ENCODE measurements at regions not wholly inside any gene's neighbourhood (a gene's known extent, or its start where the extent isn't known, plus 50 kb on each side); places are given as distances from the start of the nearest gene placed in this dataset.
"Not testable (repeated sequence)": the region's sequence is repeated elsewhere in the genome, so short reads cannot be mapped to it uniquely, and the experiment has no call there.

DNA sequence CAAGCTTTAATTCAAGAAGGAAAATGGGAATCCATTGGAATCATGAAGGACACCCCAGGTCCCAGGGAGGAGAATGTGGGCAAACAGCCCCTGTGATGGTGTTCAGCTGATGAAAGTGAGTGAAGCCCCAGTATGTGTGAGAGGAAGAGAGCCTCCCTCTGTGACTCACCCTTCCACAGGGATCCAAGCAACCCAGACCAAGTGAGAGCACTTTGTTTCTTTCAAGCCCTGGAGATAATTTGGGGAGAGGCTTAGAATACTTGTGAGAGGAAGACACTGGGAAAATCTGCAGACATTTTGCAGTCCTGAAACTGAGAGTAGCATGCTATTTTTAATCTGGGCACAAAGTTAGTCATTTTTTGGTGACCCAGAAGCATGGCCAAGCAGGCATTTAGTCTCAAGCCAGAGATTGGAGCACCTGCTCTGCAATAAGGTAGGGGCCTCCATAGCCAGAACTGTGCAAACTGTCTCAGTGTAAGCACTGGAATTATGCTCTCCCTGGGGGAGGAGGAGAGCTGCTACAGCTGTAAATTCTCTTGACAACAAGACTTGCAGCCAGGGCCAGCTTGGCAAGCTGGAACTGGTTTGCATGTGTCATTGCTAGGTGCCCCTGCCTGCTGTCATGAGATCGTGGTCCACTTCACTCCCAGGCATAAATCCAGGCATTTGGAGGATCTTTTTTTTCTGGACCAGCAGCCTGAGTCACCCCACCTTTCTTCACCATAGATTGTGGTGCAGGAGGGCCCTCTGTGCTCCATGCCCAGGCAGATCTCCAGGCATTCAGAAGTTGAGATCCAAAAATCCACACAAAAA, 537.8 kb upstream of the DPPA4 start:
- H3K23ac ChIP-seq (ENCODE audit: insufficient read length, low read depth, low read length): no peak overlapping the region
- WGBS (ENCODE audit: extremely low coverage, insufficient read length, low lambda C conversion rate): no CpG with 5 or more reads among the region's 1 CpG
- no peaks in the 10 kb centered on the region for H3K4me1 ChIP-seq (ENCODE audit: insufficient read depth, low read length)
- H3K4me3 Mint-ChIP-seq: no peak overlapping the region
- no peaks in the 10 kb centered on the region for H3K9me3 ChIP-seq (ENCODE audit: control insufficient read depth, low read depth, low read length)
- no peak overlapping the region for H2BK20ac ChIP-seq (ENCODE audit: low read depth, low read length, poor library complexity, severe bottlenecking)
- peaks cover 0 to 6% (median 0%) of the 10 kb centered on the region in 3 experiments; a peak in 2 of 7 replicates for H3K36me3 Mint-ChIP-seq (ENCODE audit: insufficient read depth in 1 of 3, low read depth in 3 of 3)
- H3K23me2 ChIP-seq (ENCODE audit: insufficient read length, low read depth, low read length, poor library complexity, severe bottlenecking): no peaks in the 10 kb centered on the region
- peaks cover 0 to 9% of the 10 kb centered on the region in 2 experiments; a peak in 3 of 5 replicates for H3K9me3 Mint-ChIP-seq
- H3K27ac Mint-ChIP-seq: peak overlapping the region in 1 of 3 experiments; percentile 50; a peak in 2 of 7 replicates
- no peak overlapping the region for H4K91ac ChIP-seq (ENCODE audit: insufficient read length, low read depth, low read length)
- no peak overlapping the region for H3K27ac ChIP-seq (ENCODE audit: insufficient read length, low read depth, low read length)
- no peak overlapping the region for H4K8ac ChIP-seq (replicated peaks; ENCODE audit: insufficient read length, low read depth, low read length)
- H3K4me1 Mint-ChIP-seq: no peaks in the 10 kb centered on the region
- H2AK5ac ChIP-seq (ENCODE audit: insufficient read length, low read length): no peak overlapping the region
- no peak overlapping the region for H2BK15ac ChIP-seq (ENCODE audit: low read depth, low read length)
- H3K4ac ChIP-seq (ENCODE audit: low read depth, low read length): no peak overlapping the region
- no peak overlapping the region for H3K14ac ChIP-seq (ENCODE audit: insufficient read depth, low read length)
- H2BK12ac ChIP-seq (ENCODE audit: insufficient read length, low read depth, low read length): no peak overlapping the region
- TF ChIP-seq, protein P1, sequence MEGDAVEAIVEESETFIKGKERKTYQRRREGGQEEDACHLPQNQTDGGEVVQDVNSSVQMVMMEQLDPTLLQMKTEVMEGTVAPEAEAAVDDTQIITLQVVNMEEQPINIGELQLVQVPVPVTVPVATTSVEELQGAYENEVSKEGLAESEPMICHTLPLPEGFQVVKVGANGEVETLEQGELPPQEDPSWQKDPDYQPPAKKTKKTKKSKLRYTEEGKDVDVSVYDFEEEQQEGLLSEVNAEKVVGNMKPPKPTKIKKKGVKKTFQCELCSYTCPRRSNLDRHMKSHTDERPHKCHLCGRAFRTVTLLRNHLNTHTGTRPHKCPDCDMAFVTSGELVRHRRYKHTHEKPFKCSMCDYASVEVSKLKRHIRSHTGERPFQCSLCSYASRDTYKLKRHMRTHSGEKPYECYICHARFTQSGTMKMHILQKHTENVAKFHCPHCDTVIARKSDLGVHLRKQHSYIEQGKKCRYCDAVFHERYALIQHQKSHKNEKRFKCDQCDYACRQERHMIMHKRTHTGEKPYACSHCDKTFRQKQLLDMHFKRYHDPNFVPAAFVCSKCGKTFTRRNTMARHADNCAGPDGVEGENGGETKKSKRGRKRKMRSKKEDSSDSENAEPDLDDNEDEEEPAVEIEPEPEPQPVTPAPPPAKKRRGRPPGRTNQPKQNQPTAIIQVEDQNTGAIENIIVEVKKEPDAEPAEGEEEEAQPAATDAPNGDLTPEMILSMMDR (conservative IDR thresholded peaks at IDR 0.05): no peak
- H4K20me1 ChIP-seq (ENCODE audit: control insufficient read depth, insufficient read depth, insufficient read length): no peaks in the 10 kb centered on the region
- no peak overlapping the region for H3T11ph ChIP-seq (ENCODE audit: low read length)
- no peaks in the 10 kb centered on the region for H3K27me3 ChIP-seq (ENCODE audit: insufficient read depth, low read length)
- no peak overlapping the region for H3K56ac ChIP-seq (ENCODE audit: insufficient read length, low read depth, low read length)
- no peak overlapping the region for H4K5ac ChIP-seq (ENCODE audit: insufficient read length, low read depth, low read length)
- no peaks in the 10 kb centered on the region for H3K27me3 Mint-ChIP-seq (ENCODE audit: low read depth)
- H2BK5ac ChIP-seq (ENCODE audit: insufficient read length, low read length): no peak overlapping the region
- no peak overlapping the region for H3K18ac ChIP-seq (ENCODE audit: insufficient read length, low read depth, low read length)
- H3K79me1 ChIP-seq (ENCODE audit: insufficient read depth, low read depth, low read length, poor library complexity, severe bottlenecking): no peaks in the 10 kb centered on the region
- DNase-seq: no peak
- no peak overlapping the region for H3K9ac ChIP-seq (ENCODE audit: extremely low read depth, insufficient read length, low read length)
- H3K79me2 ChIP-seq (ENCODE audit: insufficient read depth, low read length): no peaks in the 10 kb centered on the region
- no peak overlapping the region for H2BK120ac ChIP-seq (ENCODE audit: low read depth, low read length, poor library complexity, severe bottlenecking)
- H2AFZ ChIP-seq (ENCODE audit: low read length): no peak overlapping the region
- no peak overlapping the region for H3K4me2 ChIP-seq (ENCODE audit: insufficient read depth, insufficient read length, low read length)

DNA sequence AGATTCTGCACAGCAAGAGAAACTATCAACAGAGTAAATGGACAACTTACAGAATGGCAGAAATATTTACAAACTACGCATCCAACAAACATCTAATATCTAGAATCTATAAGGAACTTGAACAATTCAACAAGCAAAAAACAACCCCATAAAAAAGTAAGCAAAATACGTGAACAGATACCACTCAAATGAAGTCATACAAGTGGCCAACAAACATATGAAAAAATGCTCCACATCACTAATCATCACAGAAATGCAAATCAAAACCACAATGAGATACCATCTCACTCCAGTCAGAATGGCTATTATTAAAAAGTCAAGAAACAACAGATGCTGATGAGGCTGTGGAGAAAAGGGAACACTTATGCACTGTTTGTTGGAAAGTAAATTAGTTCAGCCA, 540.3 kb upstream of the DPPA4 start:
- not testable (repeated sequence) for H2AFZ ChIP-seq (ENCODE audit: low read length); DNase-seq; H3K9me3 ChIP-seq (ENCODE audit: control insufficient read depth, low read depth, low read length); H3K23ac ChIP-seq (ENCODE audit: insufficient read length, low read depth, low read length); H3K79me2 ChIP-seq (ENCODE audit: insufficient read depth, low read length); H3K14ac ChIP-seq (ENCODE audit: insufficient read depth, low read length); H3K27ac ChIP-seq (ENCODE audit: insufficient read length, low read depth, low read length); H4K5ac ChIP-seq (ENCODE audit: insufficient read length, low read depth, low read length); H3K4me1 ChIP-seq (ENCODE audit: insufficient read depth, low read length); H4K20me1 ChIP-seq (ENCODE audit: control insufficient read depth, insufficient read depth, insufficient read length); H3K4ac ChIP-seq (ENCODE audit: low read depth, low read length); H3K4me1 Mint-ChIP-seq; H3K36me3 Mint-ChIP-seq (ENCODE audit: insufficient read depth in 1 of 3, low read depth in 3 of 3); H2BK5ac ChIP-seq (ENCODE audit: insufficient read length, low read length); H2BK20ac ChIP-seq (ENCODE audit: low read depth, low read length, poor library complexity, severe bottlenecking); H3K27me3 ChIP-seq (ENCODE audit: insufficient read depth, low read length); H3K79me1 ChIP-seq (ENCODE audit: insufficient read depth, low read depth, low read length, poor library complexity, severe bottlenecking); H3T11ph ChIP-seq (ENCODE audit: low read length); H3K27ac Mint-ChIP-seq; H2BK12ac ChIP-seq (ENCODE audit: insufficient read length, low read depth, low read length); H2AK5ac ChIP-seq (ENCODE audit: insufficient read length, low read length); H3K9ac ChIP-seq (ENCODE audit: extremely low read depth, insufficient read length, low read length); H4K91ac ChIP-seq (ENCODE audit: insufficient read length, low read depth, low read length); H4K8ac ChIP-seq (replicated peaks; ENCODE audit: insufficient read length, low read depth, low read length); H3K18ac ChIP-seq (ENCODE audit: insufficient read length, low read depth, low read length); H3K27me3 Mint-ChIP-seq (ENCODE audit: low read depth); H3K56ac ChIP-seq (ENCODE audit: insufficient read length, low read depth, low read length); H3K4me2 ChIP-seq (ENCODE audit: insufficient read depth, insufficient read length, low read length); H2BK120ac ChIP-seq (ENCODE audit: low read depth, low read length, poor library complexity, severe bottlenecking); H3K4me3 Mint-ChIP-seq; H2BK15ac ChIP-seq (ENCODE audit: low read depth, low read length); H3K23me2 ChIP-seq (ENCODE audit: insufficient read length, low read depth, low read length, poor library complexity, severe bottlenecking)
- WGBS (ENCODE audit: extremely low coverage, insufficient read length, low lambda C conversion rate): no CpG with 5 or more reads among the region's 2 CpGs
- H3K9me3 Mint-ChIP-seq: peaks cover 0 to 12% of the 10 kb centered on the region in 2 experiments; a peak in 4 of 5 replicates

Measured in H9 (cell line).